ENCODE measurements at regions not wholly inside any gene's neighbourhood (a gene's known extent, or its start where the extent isn't known, plus 50 kb on each side); places are given as distances from the start of the nearest gene placed in this dataset.

GRCh38 chr6:90669846-90670245 is 83.0 kb upstream of the MAP3K7 start:
- no peaks in the 10 kb centered on the region for H3K4me1 ChIP-seq
- no peak overlapping the region for H3K27ac ChIP-seq
- WGBS, 3 donors = 65 to 68% (median 67%) methylated on average over 1 of the region's 1 CpG
- H3K27me3 ChIP-seq (ENCODE audit: insufficient read depth in 3 of 3, low read length in 2 of 3) = no peaks in the 10 kb centered on the region
- ATAC-seq (no peak), DNase-seq (no peak)
- no peak overlapping the region for H3K4me3 ChIP-seq
- intact Hi-C loops (cut with DNase I) = no loop called here
- no peak for TF ChIP-seq CTCF (IDR thresholded peaks at IDR 0.05)
- H3K9me3 ChIP-seq = no peaks in the 10 kb centered on the region
- no peaks in the 10 kb centered on the region for H3K36me3 ChIP-seq (ENCODE audit: insufficient read depth in 1 of 2, low read depth in 1 of 2)

GRCh38 chr6:90669420-90669819 is 82.5 kb upstream of the MAP3K7 start:
- Histone ChIP-seq H3K27me3 (ENCODE audit: insufficient read depth in 3 of 3, low read length in 2 of 3) (no peaks in the 10 kb centered on the region), H3K9me3 (no peaks in the 10 kb centered on the region), H3K36me3 (ENCODE audit: insufficient read depth in 1 of 2, low read depth in 1 of 2) (no peaks in the 10 kb centered on the region), H3K27ac (no peak overlapping the region), H3K4me3 (no peak overlapping the region), H3K4me1 (no peaks in the 10 kb centered on the region)
- no peak for TF ChIP-seq CTCF (IDR thresholded peaks at IDR 0.05)
- no peak for ATAC-seq
- intact Hi-C loops (cut with DNase I) = no loop called here
- WGBS, 3 donors = 46 to 61% (median 58%) methylated on average over 2 of the region's 2 CpGs
- DNase-seq = no peak

- ATAC-seq = no peak
- H3K4me1 ChIP-seq = no peaks in the 10 kb centered on the region
These were observed 81.3 kb upstream of the MAP3K7 start for GRCh38 chr6:90668141-90668540.

GRCh38 chr6:90663873-90664272 is 77.0 kb upstream of the MAP3K7 start:
- Histone ChIP-seq H3K36me3 (ENCODE audit: insufficient read depth in 1 of 2, low read depth in 1 of 2) (no peaks in the 10 kb centered on the region), H3K27ac (no peak overlapping the region), H3K4me1 (no peaks in the 10 kb centered on the region), H3K9me3 (no peaks in the 10 kb centered on the region), H3K27me3 (ENCODE audit: insufficient read depth in 3 of 3, low read length in 2 of 3) (no peaks in the 10 kb centered on the region), H3K4me3 (no peak overlapping the region)
- WGBS, 3 donors = 74 to 88% (median 77%) methylated on average over 3 of the region's 3 CpGs
- ATAC-seq (no peak), DNase-seq (no peak)
- TF ChIP-seq CTCF (IDR thresholded peaks at IDR 0.05) = no peak
- intact Hi-C loops (cut with DNase I) = no loop called here

More at GRCh38 chr6:90668141-90668540, 81.3 kb upstream of the MAP3K7 start:
- no peak for TF ChIP-seq CTCF (IDR thresholded peaks at IDR 0.05)
- Histone ChIP-seq H3K27me3 (ENCODE audit: insufficient read depth in 3 of 3, low read length in 2 of 3) (no peaks in the 10 kb centered on the region), H3K27ac (no peak overlapping the region), H3K4me3 (no peak overlapping the region), H3K9me3 (no peaks in the 10 kb centered on the region), H3K36me3 (ENCODE audit: insufficient read depth in 1 of 2, low read depth in 1 of 2) (no peaks in the 10 kb centered on the region)
- intact Hi-C loops (cut with DNase I) = no loop called here
- DNase-seq = no peak

GRCh38 chr6:90663106-90663505 is 76.2 kb upstream of the MAP3K7 start:
- ATAC-seq (no peak), DNase-seq (no peak)
- H3K9me3 ChIP-seq = no peaks in the 10 kb centered on the region
- no peaks in the 10 kb centered on the region for H3K27me3 ChIP-seq (ENCODE audit: insufficient read depth in 3 of 3, low read length in 2 of 3)
- TF ChIP-seq CTCF (IDR thresholded peaks at IDR 0.05) = no peak
- intact Hi-C loops (cut with DNase I) = no loop called here
- no peaks in the 10 kb centered on the region for H3K4me1 ChIP-seq
- H3K27ac ChIP-seq = no peak overlapping the region
- no peak overlapping the region for H3K4me3 ChIP-seq
- no peaks in the 10 kb centered on the region for H3K36me3 ChIP-seq (ENCODE audit: insufficient read depth in 1 of 2, low read depth in 1 of 2)
- WGBS, 3 donors = 63 to 73% (median 65%) methylated on average over 2 of the region's 2 CpGs
